ENCODE measurements at regions not wholly inside any gene's neighbourhood (a gene's known extent, or its start where the extent isn't known, plus 50 kb on each side); places are given as distances from the start of the nearest gene placed in this dataset.

DNA sequence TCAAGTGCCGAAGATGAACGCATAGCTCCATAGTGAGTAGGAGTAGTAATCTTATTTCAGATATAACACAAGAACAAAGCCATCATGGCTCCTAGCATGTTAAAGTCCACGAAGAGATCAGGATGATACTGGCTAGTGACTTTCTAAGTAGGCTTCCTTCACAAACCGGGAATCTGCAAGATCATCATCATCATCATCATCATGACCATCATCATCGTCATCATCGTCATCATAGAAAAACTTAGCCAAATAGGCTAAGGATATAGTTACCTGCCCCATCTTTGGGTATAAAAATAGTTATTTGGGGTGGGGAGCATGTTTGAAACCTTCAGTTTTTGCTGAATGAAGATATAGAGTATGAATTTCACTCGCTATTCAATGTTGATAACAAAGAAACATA lies 57.9 kb downstream of the PYDC2 start:
- Mint-ChIP-seq H3K4me1 (no peaks in the 10 kb centered on the region), H3K27ac (no peak overlapping the region), H3K4me3 (no peak overlapping the region), H3K27me3 (peaks cover 0 to 10% (median 5%) of the 10 kb centered on the region in 3 donors), H3K9me3 (no peaks in the 10 kb centered on the region), H3K36me3 (no peaks in the 10 kb centered on the region)
- ATAC-seq (ENCODE audit: low read depth in 2 of 2): no peak
- no peak for DNase-seq

DNA sequence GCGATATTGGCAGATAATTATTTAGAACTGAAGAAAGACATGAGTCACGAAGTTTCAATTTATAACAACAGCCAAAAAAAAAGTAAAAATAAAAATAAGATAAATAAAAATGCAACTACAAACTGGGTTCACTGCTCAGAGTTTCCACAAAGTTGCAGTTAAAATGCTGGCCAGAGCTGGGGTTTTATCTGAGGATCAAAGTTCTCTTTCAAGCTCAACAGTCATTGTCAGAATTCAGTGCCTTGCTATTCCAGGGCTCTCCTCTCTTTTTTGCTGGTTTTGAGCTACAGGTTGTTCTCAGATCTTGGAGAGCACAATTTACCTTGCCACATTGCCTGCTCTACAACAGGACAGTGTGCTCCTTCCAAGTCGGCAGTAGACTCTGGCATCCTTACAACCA lies 60.1 kb downstream of the PYDC2 start:
- ATAC-seq (ENCODE audit: low read depth in 2 of 2) (no peak), DNase-seq (no peak)
- no peaks in the 10 kb centered on the region for H3K9me3 Mint-ChIP-seq
- no peaks in the 10 kb centered on the region for H3K4me1 Mint-ChIP-seq
- H3K36me3 Mint-ChIP-seq: no peaks in the 10 kb centered on the region
- H3K4me3 Mint-ChIP-seq: no peak overlapping the region
- peaks cover 0 to 10% (median 5%) of the 10 kb centered on the region in 3 donors for H3K27me3 Mint-ChIP-seq
- no peak overlapping the region for H3K27ac Mint-ChIP-seq

DNA sequence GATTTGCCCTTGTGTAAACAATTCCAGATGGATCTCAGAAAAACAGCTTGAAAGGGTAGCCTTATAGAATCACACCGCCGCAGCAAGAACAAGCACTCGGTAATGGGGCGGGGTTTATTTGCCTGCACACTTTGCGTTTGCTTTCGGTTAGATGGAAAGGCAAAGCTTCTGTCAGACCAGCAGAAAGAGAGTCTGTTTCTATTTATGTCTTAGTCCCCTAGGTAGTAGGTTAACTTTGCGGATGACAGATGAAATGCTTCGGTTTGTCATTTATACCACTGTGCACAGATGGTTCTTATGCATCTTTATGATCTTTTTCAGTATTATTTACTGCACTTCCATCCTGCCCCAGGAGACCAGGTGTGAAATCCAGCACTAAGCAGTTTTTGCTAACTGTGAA lies 62.2 kb downstream of the PYDC2 start:
- peaks cover 0 to 10% (median 5%) of the 10 kb centered on the region in 3 donors for H3K27me3 Mint-ChIP-seq
- ATAC-seq (ENCODE audit: low read depth in 2 of 2) (no peak), DNase-seq (no peak)
- no peak overlapping the region for H3K27ac Mint-ChIP-seq
- H3K4me3 Mint-ChIP-seq: no peak overlapping the region
- no peaks in the 10 kb centered on the region for H3K9me3 Mint-ChIP-seq
- H3K36me3 Mint-ChIP-seq: no peaks in the 10 kb centered on the region
- H3K4me1 Mint-ChIP-seq: no peaks in the 10 kb centered on the region

DNA sequence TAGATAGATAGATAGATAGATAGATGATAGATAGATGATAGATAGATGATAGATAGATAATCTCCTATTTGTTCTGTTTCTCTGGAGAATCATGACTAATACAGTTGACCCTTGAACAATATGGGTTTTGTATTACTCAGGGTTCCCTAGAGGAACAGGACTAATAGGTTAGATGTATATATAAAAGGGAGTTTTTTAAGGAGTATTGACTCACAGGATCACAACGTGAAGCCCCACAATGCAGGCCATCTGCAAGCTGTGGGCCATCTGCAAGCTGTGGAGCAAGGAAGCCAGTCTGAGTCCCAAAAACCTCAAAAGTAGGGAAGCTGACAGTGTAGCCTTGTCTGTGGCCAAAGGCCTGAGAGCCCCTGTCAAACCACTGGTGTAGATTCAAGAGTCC lies 67.6 kb downstream of the PYDC2 start:
- ATAC-seq (ENCODE audit: low read depth in 2 of 2) (no peak), DNase-seq (no peak)
- H3K27ac Mint-ChIP-seq: no peak overlapping the region
- no peaks in the 10 kb centered on the region for H3K36me3 Mint-ChIP-seq
- H3K4me1 Mint-ChIP-seq: no peaks in the 10 kb centered on the region
- H3K27me3 Mint-ChIP-seq: no peaks in the 10 kb centered on the region
- no peak overlapping the region for H3K4me3 Mint-ChIP-seq
- H3K9me3 Mint-ChIP-seq: no peaks in the 10 kb centered on the region

DNA sequence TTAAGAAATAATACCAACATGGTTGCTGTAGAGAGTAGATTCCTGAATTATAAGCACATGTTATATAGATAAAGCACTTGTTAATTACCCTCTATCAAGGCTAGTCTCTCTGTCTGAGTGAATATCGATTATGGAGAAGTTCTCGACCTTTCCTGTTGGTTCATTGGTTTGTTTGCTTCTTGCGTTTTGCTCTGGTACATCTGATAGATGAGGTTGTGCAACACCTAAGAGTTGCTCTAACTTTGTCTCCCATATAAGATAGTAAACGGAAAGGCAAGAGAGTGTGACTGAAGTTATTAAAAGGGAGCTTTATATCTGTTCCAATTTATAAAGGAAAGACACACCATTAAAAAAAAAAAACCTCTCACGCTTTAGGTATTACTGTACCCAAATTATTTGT lies 69.0 kb downstream of the PYDC2 start:
- no peaks in the 10 kb centered on the region for H3K4me1 Mint-ChIP-seq
- no peaks in the 10 kb centered on the region for H3K36me3 Mint-ChIP-seq
- H3K9me3 Mint-ChIP-seq: no peaks in the 10 kb centered on the region
- no peaks in the 10 kb centered on the region for H3K27me3 Mint-ChIP-seq
- no peak overlapping the region for H3K4me3 Mint-ChIP-seq
- ATAC-seq (ENCODE audit: low read depth in 2 of 2): no peak
- H3K27ac Mint-ChIP-seq: no peak overlapping the region
- no peak for DNase-seq

DNA sequence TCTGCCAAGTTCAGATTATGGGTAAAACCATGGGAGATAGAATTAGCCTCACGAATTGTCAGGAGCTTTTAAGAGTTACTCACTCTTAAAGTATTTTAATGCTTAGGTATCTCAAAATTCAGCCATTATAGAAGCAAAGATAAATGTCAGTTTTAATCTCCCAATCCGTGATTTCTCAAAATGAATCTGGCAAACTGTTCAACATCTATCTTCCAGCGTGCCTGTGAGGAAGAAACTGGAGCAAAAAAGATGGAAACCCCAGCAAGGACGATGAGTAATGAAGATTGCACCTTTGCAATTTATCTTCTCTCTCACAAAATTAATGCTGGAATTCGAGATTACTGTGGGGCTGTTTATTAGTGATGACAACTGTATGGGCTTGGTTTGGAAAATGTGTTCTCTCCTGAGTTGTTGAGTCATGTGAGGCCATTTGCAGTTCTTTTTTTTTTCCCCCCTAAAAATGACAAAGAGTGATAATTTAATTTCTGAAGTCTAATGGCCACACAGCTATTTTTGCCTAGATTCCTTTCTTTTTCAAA lies 70.5 kb downstream of the PYDC2 start:
- Mint-ChIP-seq H3K4me1 (no peaks in the 10 kb centered on the region), H3K36me3 (no peaks in the 10 kb centered on the region), H3K9me3 (peaks cover 0 to 1% (median 0%) of the 10 kb centered on the region in 7 donors), H3K4me3 (no peak overlapping the region), H3K27ac (no peak overlapping the region), H3K27me3 (no peaks in the 10 kb centered on the region)
- ATAC-seq (ENCODE audit: low read depth in 2 of 2): no peak
- no peak for DNase-seq

DNA sequence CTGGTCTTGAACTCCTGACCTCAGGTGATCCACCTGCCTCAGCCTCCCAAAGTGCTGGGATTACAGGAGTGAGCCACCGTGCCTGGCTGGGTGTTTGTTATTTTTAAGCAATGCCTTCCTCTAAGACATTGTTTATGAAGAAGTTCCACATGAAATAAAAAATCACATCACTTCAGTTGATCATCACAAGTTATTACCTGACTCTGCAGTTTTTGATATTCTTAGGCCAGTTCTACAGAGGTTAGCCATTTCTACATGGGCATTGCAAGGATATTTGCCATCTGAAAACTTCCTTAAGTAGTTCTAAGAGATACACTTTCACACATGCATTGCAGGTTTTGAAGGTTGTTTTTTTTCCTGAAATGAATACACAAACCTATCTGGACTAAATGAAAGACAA lies 82.1 kb downstream of the PYDC2 start:
- Mint-ChIP-seq H3K27ac (no peak overlapping the region), H3K4me1 (no peaks in the 10 kb centered on the region), H3K9me3 (peaks cover 0 to 19% (median 2%) of the 10 kb centered on the region in 7 donors), H3K27me3 (no peaks in the 10 kb centered on the region), H3K36me3 (no peaks in the 10 kb centered on the region), H3K4me3 (no peak overlapping the region)
- DNase-seq (no peak), ATAC-seq (ENCODE audit: low read depth in 2 of 2) (no peak)

DNA sequence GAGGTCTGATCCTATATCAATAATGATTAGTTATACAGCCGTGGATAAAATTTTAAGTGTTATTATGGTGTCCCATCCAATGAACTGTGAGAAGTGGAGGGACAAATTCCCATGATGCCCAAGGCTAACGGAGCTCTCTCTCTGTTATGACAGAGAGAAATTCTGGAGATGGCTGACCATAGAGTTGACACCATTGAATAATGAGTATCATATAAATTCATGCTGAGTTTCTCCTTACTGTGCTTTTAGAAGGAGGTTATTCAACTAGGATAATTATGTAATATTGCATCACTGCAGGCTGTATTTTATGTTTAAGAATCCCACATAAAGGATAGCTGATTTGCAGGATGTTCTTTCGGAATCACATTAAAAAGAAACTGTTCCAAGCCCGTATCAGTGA lies 82.9 kb downstream of the PYDC2 start:
- Mint-ChIP-seq H3K4me3 (no peak overlapping the region), H3K27ac (no peak overlapping the region), H3K36me3 (no peaks in the 10 kb centered on the region), H3K9me3 (peaks cover 3 to 28% (median 7%) of the 10 kb centered on the region in 7 donors), H3K27me3 (no peaks in the 10 kb centered on the region), H3K4me1 (no peaks in the 10 kb centered on the region)
- ATAC-seq (ENCODE audit: low read depth in 2 of 2): no peak
- no peak for DNase-seq

DNA sequence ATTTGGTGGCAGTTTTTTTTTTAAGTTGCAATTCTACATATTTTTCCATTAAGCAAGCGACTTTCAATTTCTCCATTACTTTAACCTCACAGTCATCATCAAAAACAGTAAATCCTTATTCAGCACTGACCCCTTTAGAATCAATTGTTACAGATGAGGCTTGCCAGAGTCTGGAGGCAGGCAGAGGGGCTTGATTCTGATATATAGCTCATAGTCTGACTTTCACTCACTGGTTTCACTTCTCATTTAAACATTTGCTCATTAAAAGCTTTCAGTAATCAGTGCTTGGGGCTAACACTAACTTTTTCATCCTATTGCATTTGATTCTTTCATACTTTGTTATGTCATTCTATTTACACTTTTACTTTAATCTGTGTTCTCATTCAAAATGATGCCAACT lies 88.4 kb downstream of the PYDC2 start:
- H3K4me1 Mint-ChIP-seq: no peaks in the 10 kb centered on the region
- peaks cover 0 to 13% (median 5%) of the 10 kb centered on the region in 7 donors for H3K9me3 Mint-ChIP-seq
- no peak overlapping the region for H3K4me3 Mint-ChIP-seq
- no peak overlapping the region for H3K27ac Mint-ChIP-seq
- H3K36me3 Mint-ChIP-seq: no peaks in the 10 kb centered on the region
- no peak for ATAC-seq (ENCODE audit: low read depth in 2 of 2)
- no peak for DNase-seq
- H3K27me3 Mint-ChIP-seq: no peaks in the 10 kb centered on the region

DNA sequence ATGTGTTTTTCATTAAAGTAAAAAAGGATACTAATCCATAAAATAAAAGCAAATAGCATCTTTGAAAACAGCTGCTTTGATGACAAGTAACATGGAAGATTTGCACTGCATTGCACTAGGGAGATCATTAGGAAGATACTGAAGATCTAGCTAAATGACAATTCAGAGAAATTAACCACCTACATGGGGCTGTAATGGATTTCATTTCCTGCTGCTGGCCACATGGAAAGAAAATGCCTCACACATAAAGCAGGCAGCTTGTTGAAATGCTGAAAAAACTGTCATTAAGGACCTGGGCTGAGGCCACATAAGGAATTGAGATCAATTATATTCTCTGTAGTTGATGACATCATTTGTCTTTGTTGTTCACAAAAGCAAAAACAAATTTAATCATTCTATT lies 94.1 kb downstream of the PYDC2 start:
- Mint-ChIP-seq H3K9me3 (peaks cover 0 to 1% (median 0%) of the 10 kb centered on the region in 7 donors), H3K4me1 (no peaks in the 10 kb centered on the region), H3K36me3 (no peaks in the 10 kb centered on the region), H3K27me3 (no peaks in the 10 kb centered on the region), H3K27ac (no peak overlapping the region), H3K4me3 (no peak overlapping the region)
- DNase-seq: no peak
- ATAC-seq (ENCODE audit: low read depth in 2 of 2): no peak

DNA sequence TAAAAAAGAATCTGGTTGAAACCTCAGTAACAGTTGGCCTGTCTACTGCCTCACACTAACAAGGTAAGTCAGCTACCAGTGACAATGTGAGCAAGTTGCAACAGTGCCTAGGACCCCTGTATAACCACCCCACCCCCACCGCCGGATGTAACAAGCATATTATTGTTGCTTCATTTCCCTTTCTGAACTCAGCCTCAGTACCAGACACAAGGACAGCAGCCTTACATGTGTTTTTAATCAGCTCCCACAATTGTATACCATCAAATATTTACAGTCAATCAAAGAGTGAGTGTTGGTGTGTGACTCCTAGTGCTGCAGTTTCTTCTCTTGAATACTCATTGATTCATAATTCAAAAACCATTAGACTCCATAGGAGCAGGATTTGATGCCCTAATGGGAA lies 96.4 kb downstream of the PYDC2 start:
- no peaks in the 10 kb centered on the region for H3K4me1 Mint-ChIP-seq
- H3K9me3 Mint-ChIP-seq: peaks cover 0 to 1% (median 0%) of the 10 kb centered on the region in 7 donors
- no peaks in the 10 kb centered on the region for H3K36me3 Mint-ChIP-seq
- DNase-seq: no peak
- H3K27ac Mint-ChIP-seq: no peak overlapping the region
- H3K4me3 Mint-ChIP-seq: no peak overlapping the region
- no peak for ATAC-seq (ENCODE audit: low read depth in 2 of 2)
- peaks cover 0 to 3% (median 0%) of the 10 kb centered on the region in 3 donors for H3K27me3 Mint-ChIP-seq

DNA sequence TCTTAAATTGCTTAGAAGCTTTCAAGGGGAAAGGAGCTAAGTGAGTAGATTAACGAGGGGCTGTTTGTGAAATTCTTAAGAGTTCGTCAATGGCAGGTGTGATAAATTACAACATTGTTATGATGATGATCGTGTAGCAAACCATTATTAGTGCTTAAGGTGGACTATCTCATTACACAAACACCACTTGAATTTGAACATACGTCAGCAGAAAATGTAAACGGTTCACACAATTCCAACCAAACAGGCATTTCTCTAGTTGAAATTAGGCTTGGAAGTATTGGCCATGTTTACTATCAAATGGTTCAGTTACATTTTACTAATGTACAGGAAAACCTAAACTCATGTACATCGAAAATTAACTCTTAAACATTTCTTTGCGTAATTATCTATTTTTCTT lies 102.8 kb downstream of the PYDC2 start:
- DNase-seq (no peak), ATAC-seq (ENCODE audit: low read depth in 2 of 2) (no peak)
- Mint-ChIP-seq H3K4me1 (no peaks in the 10 kb centered on the region), H3K36me3 (no peaks in the 10 kb centered on the region), H3K27ac (no peak overlapping the region), H3K4me3 (no peak overlapping the region), H3K9me3 (peaks cover 0 to 5% (median 0%) of the 10 kb centered on the region in 7 donors), H3K27me3 (peaks cover 0 to 3% (median 0%) of the 10 kb centered on the region in 3 donors)

DNA sequence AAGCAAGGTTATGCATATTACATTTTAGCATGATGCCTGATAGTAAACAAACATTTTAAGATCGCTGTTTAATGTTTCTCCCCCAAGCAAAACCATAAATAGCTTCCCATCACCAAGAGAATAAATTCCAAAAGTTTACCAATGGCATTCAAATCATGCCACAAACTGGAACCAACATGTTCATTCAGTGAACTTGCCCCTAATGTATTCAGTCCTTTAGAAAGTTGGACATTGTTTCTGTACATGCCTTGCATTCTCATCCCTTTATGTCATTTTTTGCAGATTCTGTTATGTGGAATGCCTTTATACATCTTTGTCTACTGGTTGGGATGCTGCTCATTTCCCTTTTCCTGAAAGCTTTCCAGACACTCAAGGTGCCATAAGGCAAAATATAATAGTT lies 105.5 kb downstream of the PYDC2 start:
- no peak overlapping the region for H3K27ac Mint-ChIP-seq

DNA sequence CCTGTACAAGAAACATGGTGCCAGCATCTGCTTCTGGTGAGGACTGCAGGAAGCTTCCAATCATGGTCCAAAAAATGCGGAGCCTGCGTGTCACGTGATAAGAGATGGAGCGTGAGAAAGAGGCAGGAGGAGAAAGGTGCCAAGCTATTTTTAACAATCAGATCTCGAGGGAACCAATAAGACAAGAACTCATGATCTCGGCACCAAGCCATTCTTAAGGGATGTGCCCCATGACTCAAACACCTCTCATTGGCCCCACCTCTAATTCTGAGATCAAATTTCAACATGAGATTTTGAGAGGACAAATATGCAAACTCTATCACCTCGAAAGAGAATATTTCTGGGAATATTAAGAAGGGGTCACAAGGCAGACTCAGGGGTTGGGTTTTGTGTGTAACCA lies 107.2 kb downstream of the PYDC2 start:
- Mint-ChIP-seq H3K36me3 (no peaks in the 10 kb centered on the region), H3K4me1 (no peaks in the 10 kb centered on the region), H3K27me3 (no peaks in the 10 kb centered on the region), H3K9me3 (peaks cover 0 to 5% (median 0%) of the 10 kb centered on the region in 7 donors), H3K4me3 (no peak overlapping the region), H3K27ac (no peak overlapping the region)
- no peak for DNase-seq
- ATAC-seq (ENCODE audit: low read depth in 2 of 2): no peak

More for the DNA sequence above, 105.5 kb downstream of the PYDC2 start:
- H3K4me3 Mint-ChIP-seq: no peak overlapping the region
- H3K27me3 Mint-ChIP-seq: no peaks in the 10 kb centered on the region
- H3K9me3 Mint-ChIP-seq: peaks cover 0 to 5% (median 0%) of the 10 kb centered on the region in 7 donors
- H3K4me1 Mint-ChIP-seq: no peaks in the 10 kb centered on the region
- ATAC-seq (ENCODE audit: low read depth in 2 of 2) (no peak), DNase-seq (no peak)
- no peaks in the 10 kb centered on the region for H3K36me3 Mint-ChIP-seq

DNA sequence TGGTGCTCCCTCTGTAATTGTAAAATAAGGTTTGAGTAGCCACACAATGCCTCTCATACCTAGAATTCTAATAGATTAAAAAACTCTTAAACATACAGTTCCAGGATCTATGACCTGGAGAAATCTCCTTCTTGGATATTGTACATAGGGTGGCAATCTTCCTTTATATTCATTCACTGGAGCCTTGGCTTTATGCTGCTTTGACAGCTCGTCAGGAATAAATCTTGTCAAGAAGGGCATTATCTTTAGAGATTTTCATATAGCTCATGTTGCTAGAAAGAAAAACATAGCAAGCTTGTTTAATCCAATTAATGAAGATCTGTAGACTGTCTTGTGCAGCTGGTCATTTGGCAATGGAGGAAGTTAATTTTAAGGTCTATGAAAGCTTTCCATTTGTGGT lies 131.1 kb downstream of the PYDC2 start:
- ATAC-seq (ENCODE audit: low read depth in 2 of 2): no peak
- Mint-ChIP-seq H3K36me3 (no peaks in the 10 kb centered on the region), H3K9me3 (no peaks in the 10 kb centered on the region), H3K27ac (no peak overlapping the region), H3K4me3 (no peak overlapping the region), H3K27me3 (no peaks in the 10 kb centered on the region), H3K4me1 (no peaks in the 10 kb centered on the region)
- no peak for DNase-seq
